NCI-H2081 treated with DMSO at 0.1 percent for 48 hours (cell line): ENCODE measurements at regions not wholly inside any gene's neighbourhood (a gene's known extent, or its start where the extent isn't known, plus 50 kb on each side); places are given as distances from the start of the nearest gene placed in this dataset.
"Not testable (repeated sequence)": the region's sequence is repeated elsewhere in the genome, so short reads cannot be mapped to it uniquely, and the experiment has no call there.

Experiments
- DNase-seq: peaks from one replicate; lab custom pipeline; 2025; lab: John Stamatoyannopoulos, UW

GRCh38 chr22:49721211-49721763 lies 106.4 kb downstream of the BRD1 start:
- no peak for DNase-seq

- no peak for DNase-seq
Observed at GRCh38 chr22:49720279-49720959, 107.3 kb downstream of the BRD1 start.

DNA sequence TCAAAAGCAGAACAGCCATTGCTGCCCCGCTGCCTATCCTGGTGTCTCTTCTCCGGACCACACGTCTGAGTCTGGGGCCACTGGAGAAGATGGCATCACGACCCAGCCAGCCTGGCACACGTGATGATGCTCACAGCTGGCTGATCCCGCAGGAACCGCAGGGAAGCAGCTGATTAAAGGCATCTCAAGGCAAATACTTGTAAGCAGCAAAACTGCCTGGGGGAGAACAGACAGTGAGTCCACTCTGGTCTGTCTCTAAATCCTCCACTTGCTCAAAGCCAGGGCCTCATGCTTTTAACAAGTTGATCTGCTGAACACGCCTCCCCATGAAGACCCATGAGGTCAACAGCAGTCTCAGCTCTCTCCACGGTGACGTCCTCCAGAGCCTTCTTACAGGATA lies 108.6 kb downstream of the BRD1 start:
- no peak for DNase-seq

DNA sequence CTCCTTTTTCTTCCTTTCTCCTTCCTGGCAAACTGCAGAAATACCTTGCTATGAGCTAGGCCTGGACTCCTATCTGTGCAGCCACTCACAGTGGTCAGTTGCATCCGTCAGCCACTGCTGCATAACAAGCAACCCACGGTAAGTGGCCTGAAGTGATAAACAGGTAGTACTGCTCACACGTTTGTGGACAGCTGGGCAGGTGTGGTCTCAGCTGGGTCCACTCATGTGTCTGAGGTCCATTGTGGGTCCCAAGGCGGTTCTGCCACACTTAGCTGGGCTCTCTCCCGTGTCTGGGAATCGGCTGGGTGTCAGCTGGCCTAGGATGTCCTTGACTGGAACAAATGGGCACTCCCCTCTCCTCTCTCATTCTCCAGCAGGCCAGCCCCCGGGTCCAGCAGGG lies 109.3 kb downstream of the BRD1 start:
- no peak for DNase-seq

DNA sequence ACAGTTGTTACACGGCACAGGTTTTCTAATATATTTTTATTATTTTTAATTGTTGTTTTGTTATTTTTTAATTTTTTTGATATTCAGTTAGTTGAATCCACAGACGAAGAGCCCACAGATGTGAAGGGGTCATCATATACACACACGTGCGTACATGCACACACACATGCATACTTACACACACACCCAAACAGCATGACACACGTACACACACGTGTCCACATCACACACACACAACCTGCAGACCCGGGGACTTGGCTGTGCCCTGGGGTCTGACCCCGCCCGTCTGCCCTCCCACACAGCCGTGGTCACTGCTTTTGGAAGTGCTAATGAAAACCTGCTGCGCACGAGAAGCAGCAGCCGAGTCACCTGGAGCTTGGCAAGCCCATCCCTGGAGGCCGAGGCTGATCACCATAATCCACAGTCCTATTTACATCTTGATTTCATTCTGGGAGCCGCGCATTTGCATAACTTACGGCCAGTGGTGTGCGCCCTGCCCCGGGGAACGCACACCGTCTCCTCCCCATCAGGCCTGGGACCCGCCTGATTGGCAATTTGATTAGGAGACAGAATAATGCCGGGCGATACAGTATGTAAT lies 110.3 kb downstream of the BRD1 start:
- no peak for DNase-seq

- no peak for DNase-seq
Observed at GRCh38 chr22:49716441-49716840, 111.2 kb downstream of the BRD1 start.

DNA sequence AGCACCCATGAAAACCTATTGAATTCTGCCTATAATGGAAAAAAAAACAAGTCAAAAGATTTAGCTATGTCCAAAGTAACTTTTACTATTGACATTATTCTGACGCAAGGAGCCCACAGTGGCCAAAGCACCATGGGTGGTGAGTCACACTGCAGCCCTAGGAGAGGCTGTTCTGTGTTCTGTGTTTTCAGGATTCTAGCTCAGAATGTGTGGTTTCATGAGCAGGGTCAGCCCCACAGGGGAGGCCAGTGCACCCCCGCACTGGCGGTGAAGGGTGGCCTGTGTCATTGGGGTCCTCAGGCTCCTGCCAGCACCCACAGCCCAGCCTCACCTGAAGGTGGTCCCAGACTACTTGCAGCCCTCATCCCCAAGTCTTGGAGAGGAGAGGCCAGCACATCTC lies 112.2 kb downstream of the BRD1 start:
- DNase-seq = no peak

GRCh38 chr22:49713003-49713402 lies 114.7 kb downstream of the BRD1 start:
- no peak for DNase-seq

GRCh38 chr22:49712195-49712791 lies 115.4 kb downstream of the BRD1 start:
- DNase-seq = no peak

- DNase-seq = no peak
Observed at GRCh38 chr22:49710746-49711145, 116.9 kb downstream of the BRD1 start.

GRCh38 chr22:49709464-49709863 lies 118.2 kb downstream of the BRD1 start:
- DNase-seq = no peak

GRCh38 chr22:49705972-49706352 lies 121.7 kb downstream of the BRD1 start:
- DNase-seq = no peak

GRCh38 chr22:49705216-49705971 lies 122.3 kb downstream of the BRD1 start:
- DNase-seq = no peak

DNA sequence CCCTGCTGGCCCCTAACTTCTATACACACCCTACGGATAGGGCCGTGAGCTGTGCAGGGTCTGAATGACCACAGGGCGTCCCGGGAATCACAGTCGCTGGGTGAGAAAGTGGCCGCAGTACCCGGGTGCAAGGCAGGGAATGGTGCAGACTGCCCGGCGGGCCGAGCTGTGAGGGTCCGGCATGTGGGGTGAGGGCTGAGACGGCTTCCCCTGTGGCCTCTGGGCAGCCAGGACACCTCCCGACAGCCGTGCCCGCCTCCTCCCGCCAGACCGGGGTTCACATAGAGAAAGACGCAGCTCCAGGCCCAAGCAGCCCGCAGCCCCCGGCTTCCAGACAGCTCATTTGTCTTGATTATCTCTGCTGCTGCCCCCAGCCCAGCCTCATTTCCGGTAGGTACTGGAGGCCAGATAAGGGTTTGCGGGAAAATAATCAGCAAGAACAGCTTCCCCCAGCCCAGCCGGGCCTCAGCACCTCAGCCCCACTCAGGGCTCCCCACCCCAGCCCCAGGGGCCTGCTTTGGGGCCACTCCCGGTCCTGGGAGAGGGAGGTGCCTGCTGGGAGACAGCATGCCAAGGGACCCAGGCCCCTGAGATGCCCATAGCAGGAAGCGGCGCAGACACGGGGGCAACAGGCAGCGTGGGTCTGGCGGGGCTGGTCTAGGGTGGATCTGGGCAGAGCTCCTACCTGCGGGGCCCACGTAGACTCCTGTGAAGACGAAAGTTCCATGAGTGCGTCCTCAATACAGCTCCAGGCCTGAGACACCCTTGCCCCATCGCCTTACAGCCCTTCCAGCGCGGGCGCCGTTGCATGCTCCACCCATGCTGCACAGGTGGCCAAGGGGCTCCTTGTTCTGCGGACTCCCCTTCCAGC lies 123.1 kb downstream of the BRD1 start:
- DNase-seq = no peak

- DNase-seq = no peak
Observed at GRCh38 chr22:49703990-49704344, 123.7 kb downstream of the BRD1 start.

GRCh38 chr22:49703505-49703904 lies 124.2 kb downstream of the BRD1 start:
- DNase-seq = no peak

GRCh38 chr22:49702068-49702397 lies 125.6 kb downstream of the BRD1 start:
- DNase-seq = no peak

DNA sequence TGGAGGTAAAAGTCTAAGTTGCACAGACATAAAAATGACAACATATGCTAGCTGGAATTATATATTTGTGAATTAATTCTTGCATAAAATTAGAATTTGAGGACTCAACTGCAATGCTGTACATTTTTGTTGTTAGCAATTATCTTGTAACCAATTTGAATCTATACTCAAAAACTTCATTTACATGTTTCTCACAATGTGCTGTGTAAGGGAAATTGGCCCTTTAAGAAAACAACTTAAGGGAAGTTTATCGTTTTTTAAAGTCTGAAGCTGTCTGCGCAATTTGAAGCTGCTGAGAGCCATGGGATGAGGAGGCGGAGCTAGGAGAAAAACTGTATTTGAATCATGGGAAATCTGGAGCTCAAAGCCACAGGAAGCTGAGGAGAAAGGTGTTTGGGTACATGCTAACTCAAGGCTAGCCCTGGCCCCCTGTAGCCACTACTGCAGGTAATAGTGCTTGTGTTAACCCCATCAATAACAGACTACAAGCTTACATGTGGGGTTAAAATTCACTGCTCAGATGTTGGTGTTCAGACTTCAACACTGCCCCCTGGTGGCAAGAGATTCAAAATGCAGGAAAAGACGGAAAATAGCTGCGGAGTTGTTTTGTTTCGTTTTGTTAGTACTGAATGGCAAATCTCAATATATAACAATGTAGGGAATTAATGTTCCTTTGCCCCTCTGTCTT lies 126.1 kb downstream of the BRD1 start:
- no peak for DNase-seq

- no peak for DNase-seq
Observed at GRCh38 chr22:49699928-49700498, 127.7 kb downstream of the BRD1 start.

DNA sequence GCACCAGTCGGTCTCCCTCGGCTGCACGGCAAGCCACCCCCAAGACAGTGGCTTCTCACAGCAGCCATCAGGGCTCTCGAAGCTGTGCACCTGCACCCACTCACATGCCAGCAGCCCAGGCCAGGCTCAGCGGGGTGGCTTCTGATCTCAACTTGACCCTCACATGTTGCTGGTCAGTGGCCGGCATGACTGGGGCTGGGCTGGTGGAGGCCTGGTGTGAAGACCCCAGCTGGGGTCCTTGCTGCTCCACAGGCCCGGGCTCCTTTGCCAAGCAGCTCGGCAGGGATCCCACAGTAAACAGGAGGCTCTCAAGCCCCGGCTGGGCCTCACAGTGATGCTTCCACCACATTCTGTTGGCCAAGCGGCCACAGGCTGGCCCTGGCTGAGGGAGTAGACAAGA lies 128.2 kb downstream of the BRD1 start:
- no peak for DNase-seq

- DNase-seq = not testable (repeated sequence)
Observed at GRCh38 chr22:49698616-49699015, 129.1 kb downstream of the BRD1 start.
